ENCODE measurements at regions not wholly inside any gene's neighbourhood (a gene's known extent, or its start where the extent isn't known, plus 50 kb on each side); places are given as distances from the start of the nearest gene placed in this dataset.

- no peak for TF ChIP-seq CTCF (IDR thresholded peaks at IDR 0.05)
- DNase-seq (ENCODE audit: extremely low spot score in 2 of 2) = no peak
- no peak overlapping the region for H3K4me3 ChIP-seq
- no peak overlapping the region for H3K27ac ChIP-seq
- H3K27me3 ChIP-seq = no peaks in the 10 kb centered on the region
- no peaks in the 10 kb centered on the region for H3K9me3 ChIP-seq
- intact Hi-C loops (cut with DNase I) = no loop called here
- H3K4me1 ChIP-seq = no peaks in the 10 kb centered on the region
- no peaks in the 10 kb centered on the region for H3K36me3 ChIP-seq
Observed at GRCh38 chr3:148395821-148396220, 301.9 kb upstream of the AGTR1 start.

GRCh38 chr3:148400754-148401153 is 296.9 kb upstream of the AGTR1 start:
- H3K27ac ChIP-seq = no peak overlapping the region
- intact Hi-C loops (cut with DNase I) = no loop called here

DNA sequence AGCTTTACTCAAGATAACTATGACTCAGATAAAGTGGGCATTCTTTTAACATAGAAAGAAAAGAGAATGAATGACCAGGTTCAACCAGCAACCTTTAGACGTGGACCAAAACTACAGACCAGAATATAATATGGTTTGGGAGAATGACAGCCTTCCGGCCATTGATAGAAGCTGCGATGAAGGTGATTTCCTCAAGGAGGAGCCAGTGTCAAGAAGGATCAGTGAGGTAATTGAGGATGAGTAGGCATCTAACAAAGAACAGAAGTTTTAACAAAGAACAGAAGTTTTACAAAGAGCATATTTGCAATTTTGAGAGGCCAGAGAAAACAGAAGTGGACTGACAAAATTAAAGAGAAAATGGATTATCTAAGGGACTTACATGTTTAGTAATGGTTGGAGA is 289.0 kb upstream of the AGTR1 start:
- DNase-seq (ENCODE audit: extremely low spot score in 2 of 2) = no peak
- Histone ChIP-seq H3K27ac (no peak overlapping the region), H3K36me3 (no peaks in the 10 kb centered on the region), H3K4me1 (no peaks in the 10 kb centered on the region), H3K9me3 (no peaks in the 10 kb centered on the region), H3K4me3 (no peak overlapping the region), H3K27me3 (no peaks in the 10 kb centered on the region)
- intact Hi-C loops (cut with DNase I) = no loop called here
- TF ChIP-seq POLR2AphosphoS5 (IDR thresholded peaks at IDR 0.05; ENCODE audit: insufficient read depth in 1 of 2, low read depth in 1 of 2) (no peak), CTCF (IDR thresholded peaks at IDR 0.05) (no peak), POLR2A (IDR thresholded peaks at IDR 0.05) (no peak)

More at GRCh38 chr3:148400754-148401153, 296.9 kb upstream of the AGTR1 start:
- no peaks in the 10 kb centered on the region for H3K36me3 ChIP-seq
- TF ChIP-seq POLR2A (IDR thresholded peaks at IDR 0.05) (no peak), POLR2AphosphoS5 (IDR thresholded peaks at IDR 0.05; ENCODE audit: insufficient read depth in 1 of 2, low read depth in 1 of 2) (no peak), CTCF (IDR thresholded peaks at IDR 0.05) (no peak)
- no peaks in the 10 kb centered on the region for H3K4me1 ChIP-seq
- no peaks in the 10 kb centered on the region for H3K9me3 ChIP-seq
- H3K4me3 ChIP-seq = no peak overlapping the region
- no peak for DNase-seq (ENCODE audit: extremely low spot score in 2 of 2)
- H3K27me3 ChIP-seq = no peaks in the 10 kb centered on the region

DNA sequence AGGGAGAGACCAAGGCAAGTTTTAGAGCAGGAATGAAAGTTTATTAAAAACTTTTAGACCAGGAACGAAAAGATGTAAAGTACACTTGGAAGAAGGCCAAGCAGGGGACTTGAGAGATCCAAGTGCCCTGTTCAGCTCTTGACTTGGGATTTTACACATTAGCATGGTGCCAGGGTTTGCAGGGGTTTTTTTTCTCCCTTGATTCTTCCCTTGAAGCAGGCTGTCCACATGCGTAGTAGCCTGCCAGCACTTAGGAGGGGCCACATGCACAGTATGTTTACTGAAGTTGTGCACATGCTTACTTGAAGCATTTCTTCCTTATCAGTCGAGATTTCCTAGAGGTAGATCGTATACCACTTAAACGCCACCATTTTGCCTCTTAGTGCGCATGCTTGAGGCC is 277.5 kb upstream of the AGTR1 start:
- Histone ChIP-seq H3K4me3 (no peak overlapping the region), H3K9me3 (no peaks in the 10 kb centered on the region), H3K27me3 (no peaks in the 10 kb centered on the region), H3K27ac (no peak overlapping the region), H3K4me1 (no peaks in the 10 kb centered on the region), H3K36me3 (no peaks in the 10 kb centered on the region)
- DNase-seq (ENCODE audit: extremely low spot score in 2 of 2) = no peak
- TF ChIP-seq CTCF (IDR thresholded peaks at IDR 0.05) (no peak), POLR2AphosphoS5 (IDR thresholded peaks at IDR 0.05; ENCODE audit: insufficient read depth in 1 of 2, low read depth in 1 of 2) (no peak), POLR2A (IDR thresholded peaks at IDR 0.05) (no peak)
- intact Hi-C loops (cut with DNase I) = no loop called here

DNA sequence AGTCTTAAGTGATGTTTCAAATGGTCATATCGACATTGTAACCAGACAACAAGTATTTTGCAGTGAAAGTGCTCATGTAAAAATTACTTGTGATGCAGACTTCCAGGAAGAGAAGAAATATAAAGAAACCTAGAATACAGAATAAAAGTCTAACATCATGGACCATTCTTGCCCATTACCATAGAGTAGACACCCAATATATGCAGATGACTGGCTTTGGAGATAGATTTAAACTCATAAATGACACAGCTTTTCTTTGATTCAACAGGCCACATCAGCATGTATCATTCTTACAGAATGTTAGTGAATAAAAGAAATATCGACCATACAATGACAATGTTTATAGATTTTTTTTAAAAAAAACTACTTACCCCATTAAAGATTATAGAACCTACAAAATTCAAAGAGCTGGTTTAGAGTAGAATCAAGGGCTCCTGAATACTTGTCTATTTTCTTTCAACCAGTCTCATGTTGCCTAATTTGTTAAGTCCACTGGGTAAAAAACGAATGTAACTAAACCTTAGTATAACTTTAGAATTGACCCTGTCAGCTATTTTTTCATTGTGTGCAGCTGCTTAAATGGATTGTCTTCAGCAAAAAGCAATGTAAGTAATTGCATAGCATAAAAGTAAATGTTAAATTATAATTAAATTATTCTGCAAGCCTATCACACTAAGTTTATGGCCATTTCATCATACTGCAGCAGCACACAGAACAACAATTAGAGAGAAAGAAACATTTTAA is 268.7 kb upstream of the AGTR1 start:
- no peaks in the 10 kb centered on the region for H3K27me3 ChIP-seq
- H3K36me3 ChIP-seq = no peaks in the 10 kb centered on the region
- TF ChIP-seq POLR2AphosphoS5 (IDR thresholded peaks at IDR 0.05; ENCODE audit: insufficient read depth in 1 of 2, low read depth in 1 of 2) (no peak), CTCF (IDR thresholded peaks at IDR 0.05) (no peak), POLR2A (IDR thresholded peaks at IDR 0.05) (no peak)
- intact Hi-C loops (cut with DNase I) = no loop called here
- no peaks in the 10 kb centered on the region for H3K4me1 ChIP-seq
- H3K27ac ChIP-seq = no peak overlapping the region
- H3K4me3 ChIP-seq = no peak overlapping the region
- DNase-seq (ENCODE audit: extremely low spot score in 2 of 2) = no peak
- H3K9me3 ChIP-seq = no peaks in the 10 kb centered on the region
